ENCODE measurements at regions not wholly inside any gene's neighbourhood (a gene's known extent, or its start where the extent isn't known, plus 50 kb on each side); places are given as distances from the start of the nearest gene placed in this dataset.

- TF ChIP-seq ZNF3 (CRISPR knock-in tag; IDR thresholded peaks at IDR 0.05): no peak
- no peak for TF ChIP-seq NELFE (IDR thresholded peaks at IDR 0.05; ENCODE audit: insufficient read depth, insufficient read length)
- no peak for TF ChIP-seq USF2 (CRISPR knock-in tag; IDR thresholded peaks at IDR 0.05)
- TF ChIP-seq ZNF282 (CRISPR knock-in tag; IDR thresholded peaks at IDR 0.05): no peak
- TF ChIP-seq ATF1 (CRISPR knock-in tag; IDR thresholded peaks at IDR 0.05): no peak
- TF ChIP-seq ATF1 (tag; IDR thresholded peaks at IDR 0.05): no peak
- no peak for TF ChIP-seq CBX2 (IDR thresholded peaks at IDR 0.05; ENCODE audit: insufficient read depth, low read length, poor library complexity, severe bottlenecking)
- TF ChIP-seq ZBTB8A (IDR thresholded peaks at IDR 0.05; ENCODE audit: partially characterized antibody): no peak
- no peak for TF ChIP-seq TAF1 (IDR thresholded peaks at IDR 0.05; ENCODE audit: control insufficient read depth, extremely low read depth, insufficient read depth, low read length, severe bottlenecking)
- TF ChIP-seq POLR2A (conservative IDR thresholded peaks at IDR 0.05): no peak
- TF ChIP-seq CHD2 (IDR thresholded peaks at IDR 0.05; ENCODE audit: low read depth, low read length): no peak
- no peak for TF ChIP-seq TCF15 (CRISPR knock-in tag; IDR thresholded peaks at IDR 0.05)
Measured at GRCh38 chr2:186972281-186972970, 123.5 kb upstream of the ZSWIM2 start.

All from K562 (cell line).